ENCODE measurements at regions not wholly inside any gene's neighbourhood (a gene's known extent, or its start where the extent isn't known, plus 50 kb on each side); places are given as distances from the start of the nearest gene placed in this dataset.

GRCh38 chr1:230503726-230504125 lies 77.6 kb upstream of the PGBD5 start (continued):
- no peak for TF ChIP-seq BCL3 (IDR thresholded peaks at IDR 0.05)

DNA sequence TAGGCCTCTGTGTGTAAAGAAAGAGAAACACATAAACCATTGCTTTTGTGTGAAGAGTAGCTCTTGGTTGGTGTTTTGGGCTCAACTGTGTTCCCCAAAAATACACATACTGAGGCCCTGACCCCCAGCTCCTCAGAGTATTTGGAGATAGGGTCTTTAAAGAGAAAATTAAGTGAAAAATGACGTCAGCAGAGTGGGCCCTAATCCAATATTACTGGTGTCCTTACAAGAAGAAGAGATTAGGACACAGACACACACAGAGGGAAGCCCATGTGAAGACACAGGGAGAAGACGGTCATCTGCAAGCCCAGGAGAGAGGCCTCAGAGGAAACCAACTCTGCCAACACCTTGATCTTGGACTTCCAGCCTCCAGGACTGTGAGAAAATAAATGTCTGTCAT lies 76.9 kb upstream of the PGBD5 start:
- DNase-seq (ENCODE audit: low read depth in 1 of 2, low spot score in 1 of 2) (no peak), ATAC-seq (no peak), FAIRE-seq (no peak)
- H3K4me1 ChIP-seq: no peaks in the 10 kb centered on the region
- TF ChIP-seq HOXB5 (CRISPR knock-in tag; IDR thresholded peaks at IDR 0.05) (no peak), POLR2A (IDR thresholded peaks at IDR 0.05; ENCODE audit: low read length) (no peak), CHD2 (IDR thresholded peaks at IDR 0.05; ENCODE audit: low read length, partially characterized antibody) (no peak), CHD4 (IDR thresholded peaks at IDR 0.05; ENCODE audit: borderline replicate concordance) (no peak), BHLHE40 (IDR thresholded peaks at IDR 0.05; ENCODE audit: low read depth, low read length) (no peak), TP53 (CRISPR knock-in tag; IDR thresholded peaks at IDR 0.05) (no peak), ZNF302 (CRISPR knock-in tag; IDR thresholded peaks at IDR 0.05) (no peak)
- TF ChIP-seq, protein P1, sequence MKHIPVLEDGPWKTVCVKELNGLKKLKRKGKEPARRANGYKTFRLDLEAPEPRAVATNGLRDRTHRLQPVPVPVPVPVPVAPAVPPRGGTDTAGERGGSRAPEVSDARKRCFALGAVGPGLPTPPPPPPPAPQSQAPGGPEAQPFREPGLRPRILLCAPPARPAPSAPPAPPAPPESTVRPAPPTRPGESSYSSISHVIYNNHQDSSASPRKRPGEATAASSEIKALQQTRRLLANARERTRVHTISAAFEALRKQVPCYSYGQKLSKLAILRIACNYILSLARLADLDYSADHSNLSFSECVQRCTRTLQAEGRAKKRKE (CRISPR knock-in tag; IDR thresholded peaks at IDR 0.05; ENCODE audit: low read depth): no peak
- ChIA-PET POLR2A (no interaction called here), CTCF (interaction anchor here (0.7 kb wide), 1 partner anchor 419 kb away, joined by 4 read pairs; no protein-coding TSS in a partner anchor)
- 24% methylated on average over 2 of the region's 2 CpGs for WGBS (ENCODE audit: missing lambda C conversion rate)
- H3K4me2 ChIP-seq: no peak overlapping the region
- H3K4me3 ChIP-seq: no peak overlapping the region
- no peaks in the 10 kb centered on the region for H3K9me3 ChIP-seq
- H3K27ac ChIP-seq: no peak overlapping the region

DNA sequence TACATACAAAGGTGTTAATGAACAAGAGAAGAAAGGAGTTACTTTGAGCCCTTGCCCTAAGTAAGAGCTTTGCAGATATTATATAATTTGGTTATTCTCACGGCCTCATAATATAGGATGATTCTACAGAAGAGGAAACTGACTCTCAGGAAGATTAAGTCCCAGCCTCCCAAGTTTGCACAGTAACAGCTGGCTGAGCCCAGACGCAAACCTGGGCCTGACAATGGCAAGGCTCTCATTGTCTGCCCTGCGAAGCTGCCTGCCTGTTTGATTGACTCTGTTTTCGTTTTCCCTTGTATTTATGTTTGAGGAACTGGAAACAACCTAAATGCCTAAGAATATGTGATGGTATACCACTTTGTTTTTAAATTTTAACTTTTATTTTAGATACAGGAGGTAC lies 76.2 kb upstream of the PGBD5 start:
- WGBS (ENCODE audit: missing lambda C conversion rate): 31% methylated on average over 4 of the region's 4 CpGs
- Histone ChIP-seq H3K9me3 (no peaks in the 10 kb centered on the region), H3K4me1 (no peaks in the 10 kb centered on the region), H3K4me3 (no peak overlapping the region), H3K4me2 (no peak overlapping the region), H3K27ac (no peak overlapping the region)
- FAIRE-seq (no peak), DNase-seq (ENCODE audit: low read depth in 1 of 2, low spot score in 1 of 2) (no peak), ATAC-seq (no peak)
- ChIA-PET CTCF (no interaction called here), POLR2A (no interaction called here)
- TF ChIP-seq, protein P2, sequence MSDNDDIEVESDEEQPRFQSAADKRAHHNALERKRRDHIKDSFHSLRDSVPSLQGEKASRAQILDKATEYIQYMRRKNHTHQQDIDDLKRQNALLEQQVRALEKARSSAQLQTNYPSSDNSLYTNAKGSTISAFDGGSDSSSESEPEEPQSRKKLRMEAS (IDR thresholded peaks at IDR 0.05): no peak
- TF ChIP-seq RARB (CRISPR knock-in tag; IDR thresholded peaks at IDR 0.05) (no peak), NPAS2 (CRISPR knock-in tag; IDR thresholded peaks at IDR 0.05; ENCODE audit: borderline replicate concordance) (no peak), GATA3 (IDR thresholded peaks at IDR 0.05; ENCODE audit: borderline replicate concordance) (no peak), CHD2 (IDR thresholded peaks at IDR 0.05; ENCODE audit: low read length, partially characterized antibody) (no peak), KDM1A (IDR thresholded peaks at IDR 0.05; ENCODE audit: low read depth) (no peak), JUN (IDR thresholded peaks at IDR 0.05) (no peak), RFX5 (IDR thresholded peaks at IDR 0.05) (no peak), TP53 (CRISPR knock-in tag; IDR thresholded peaks at IDR 0.05) (no peak), RCOR1 (IDR thresholded peaks at IDR 0.05; ENCODE audit: low read depth, low read length) (no peak), ZFP36 (IDR thresholded peaks at IDR 0.05; ENCODE audit: borderline replicate concordance, partially characterized antibody) (no peak)
- TF ChIP-seq, protein P3, sequence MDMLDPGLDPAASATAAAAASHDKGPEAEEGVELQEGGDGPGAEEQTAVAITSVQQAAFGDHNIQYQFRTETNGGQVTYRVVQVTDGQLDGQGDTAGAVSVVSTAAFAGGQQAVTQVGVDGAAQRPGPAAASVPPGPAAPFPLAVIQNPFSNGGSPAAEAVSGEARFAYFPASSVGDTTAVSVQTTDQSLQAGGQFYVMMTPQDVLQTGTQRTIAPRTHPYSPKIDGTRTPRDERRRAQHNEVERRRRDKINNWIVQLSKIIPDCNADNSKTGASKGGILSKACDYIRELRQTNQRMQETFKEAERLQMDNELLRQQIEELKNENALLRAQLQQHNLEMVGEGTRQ (IDR thresholded peaks at IDR 0.05): no peak

GRCh38 chr1:230501849-230502248 lies 75.7 kb upstream of the PGBD5 start:
- DNase-seq (ENCODE audit: low read depth in 1 of 2, low spot score in 1 of 2) (no peak), FAIRE-seq (no peak)
- 14% methylated on average over 1 of the region's 1 CpG for WGBS (ENCODE audit: missing lambda C conversion rate)

More at GRCh38 chr1:230501849-230502248, 75.7 kb upstream of the PGBD5 start:
- H3K9me3 ChIP-seq: no peaks in the 10 kb centered on the region; the same call in 2 of the 3 replicates
- CTCF ChIA-PET: no interaction called here
- ATAC-seq: no peak
- no peak for TF ChIP-seq HMGXB4 (CRISPR knock-in tag; IDR thresholded peaks at IDR 0.05; ENCODE audit: borderline replicate concordance)
- TF ChIP-seq RNF2 (IDR thresholded peaks at IDR 0.05; ENCODE audit: borderline replicate concordance, low read depth): no peak
- no peak for TF ChIP-seq ZC3H11A (IDR thresholded peaks at IDR 0.05)
- no peak for TF ChIP-seq ZNF302 (CRISPR knock-in tag; IDR thresholded peaks at IDR 0.05)
- no peak for TF ChIP-seq JUN (IDR thresholded peaks at IDR 0.05)
- TF ChIP-seq EP300 (IDR thresholded peaks at IDR 0.05): no peak
- TF ChIP-seq, protein P3 (IDR thresholded peaks at IDR 0.05): 0 out of 2 replicates have a peak, but pooled peaks have one; percentile 24
- H3K4me1 ChIP-seq: no peaks in the 10 kb centered on the region
- no peak overlapping the region for H3K4me3 ChIP-seq
- no peak overlapping the region for H3K4me2 ChIP-seq
- POLR2A ChIA-PET: no interaction called here
- H3K27ac ChIP-seq: no peak overlapping the region
